ENCODE measurements at regions not wholly inside any gene's neighbourhood (a gene's known extent, or its start where the extent isn't known, plus 50 kb on each side); places are given as distances from the start of the nearest gene placed in this dataset.
"Not testable (repeated sequence)": the region's sequence is repeated elsewhere in the genome, so short reads cannot be mapped to it uniquely, and the experiment has no call there.

GRCh38 chr15:77865701-77866100 is 211.8 kb downstream of the TBC1D2B start:
- no peak overlapping the region for H3K4me3 Mint-ChIP-seq
- H3K4me1 Mint-ChIP-seq, result no peaks in the 10 kb centered on the region

DNA sequence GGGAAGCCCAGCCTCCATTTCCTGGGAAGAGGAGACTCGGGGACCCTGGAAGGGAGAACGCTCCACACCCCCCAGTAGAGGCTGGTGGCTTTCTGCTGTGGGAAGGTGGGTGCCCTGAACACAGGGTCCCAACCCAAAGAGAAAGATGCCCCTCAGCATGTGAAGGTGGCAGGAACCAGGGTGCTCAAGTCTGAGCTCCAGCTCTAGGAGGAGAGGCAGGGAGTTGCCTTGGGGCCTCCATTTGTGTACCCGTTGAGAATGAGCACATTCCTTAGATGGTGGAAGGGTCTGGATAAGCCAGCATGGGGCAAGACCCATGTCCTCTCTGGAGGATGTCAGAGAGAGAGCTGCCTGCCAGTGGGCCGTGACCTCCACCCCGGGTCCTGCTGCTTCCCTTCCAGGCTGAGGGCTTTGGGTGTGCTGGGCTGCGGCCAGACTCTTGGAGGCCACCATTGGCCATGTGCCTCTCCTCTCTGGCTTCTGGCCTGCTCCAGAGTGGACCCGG is 212.4 kb downstream of the TBC1D2B start:
- no peaks in the 10 kb centered on the region for H3K9me3 Mint-ChIP-seq
- DNase-seq (ENCODE audit: low spot score in 2 of 2), result no peak
- H3K27ac Mint-ChIP-seq, result no peak overlapping the region
- H3K4me1 Mint-ChIP-seq, result no peaks in the 10 kb centered on the region
- no peak overlapping the region for H3K4me3 Mint-ChIP-seq
- no peak for ATAC-seq
- no peaks in the 10 kb centered on the region for H3K36me3 Mint-ChIP-seq

More at GRCh38 chr15:77865701-77866100, 211.8 kb downstream of the TBC1D2B start:
- DNase-seq (ENCODE audit: low spot score in 2 of 2) (no peak), ATAC-seq (no peak)
- H3K9me3 Mint-ChIP-seq, result no peaks in the 10 kb centered on the region
- H3K27ac Mint-ChIP-seq, result no peak overlapping the region
- H3K36me3 Mint-ChIP-seq, result no peaks in the 10 kb centered on the region

DNA sequence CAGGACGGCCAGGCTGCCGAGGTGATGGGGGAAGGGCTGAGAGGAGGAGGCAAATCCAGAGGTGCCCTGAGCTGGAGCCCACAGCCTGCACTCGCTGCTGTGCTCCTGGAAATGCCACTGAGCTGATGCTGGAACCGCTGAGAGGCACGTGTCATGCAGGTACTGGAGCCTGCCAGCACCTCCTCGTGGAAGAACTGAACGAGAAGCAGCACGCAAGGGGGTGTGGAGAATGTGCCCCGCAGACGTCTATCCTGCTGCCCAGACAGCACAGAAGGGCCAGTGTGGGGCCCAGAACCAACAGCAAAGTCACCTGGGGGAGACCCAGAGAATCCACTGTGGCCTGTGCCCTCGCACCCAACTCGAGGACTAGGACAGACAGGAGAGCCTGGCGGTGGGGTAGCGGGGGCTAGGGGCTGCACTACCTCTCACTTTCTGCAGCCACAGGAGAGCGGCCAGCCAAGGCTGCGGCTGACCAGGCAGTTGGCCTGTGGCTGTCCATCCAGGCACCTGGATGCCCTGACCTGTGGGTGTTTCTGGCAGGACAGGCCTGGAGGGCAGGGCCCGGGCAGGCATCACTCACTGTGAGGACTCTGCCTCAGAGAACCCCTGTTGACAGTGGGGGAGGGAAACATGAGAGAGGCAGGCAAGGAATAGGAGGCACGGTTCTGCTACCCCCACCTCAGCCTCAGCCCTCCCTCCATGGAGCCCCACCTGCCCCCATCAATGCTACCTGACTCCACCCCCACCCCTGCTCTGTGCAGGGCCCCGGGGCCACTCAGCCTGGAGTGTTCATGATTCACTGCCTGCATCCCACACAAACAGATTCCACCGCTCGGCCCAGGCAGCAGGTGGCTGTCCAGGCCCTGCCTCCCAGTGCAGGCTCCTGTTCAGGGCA is 213.1 kb downstream of the TBC1D2B start:
- Mint-ChIP-seq H3K4me3 (no peak overlapping the region), H3K9me3 (no peaks in the 10 kb centered on the region), H3K27ac (no peak overlapping the region), H3K4me1 (no peaks in the 10 kb centered on the region), H3K36me3 (no peaks in the 10 kb centered on the region)
- ATAC-seq (no peak), DNase-seq (ENCODE audit: low spot score in 2 of 2) (no peak)

GRCh38 chr15:77863491-77864105 is 213.9 kb downstream of the TBC1D2B start:
- Mint-ChIP-seq H3K4me3 (no peak overlapping the region), H3K4me1 (no peaks in the 10 kb centered on the region), H3K9me3 (no peaks in the 10 kb centered on the region), H3K27ac (no peak overlapping the region), H3K36me3 (peaks cover under 1% of the 10 kb centered on the region)
- DNase-seq (ENCODE audit: low spot score in 2 of 2) (no peak), ATAC-seq (no peak)

DNA sequence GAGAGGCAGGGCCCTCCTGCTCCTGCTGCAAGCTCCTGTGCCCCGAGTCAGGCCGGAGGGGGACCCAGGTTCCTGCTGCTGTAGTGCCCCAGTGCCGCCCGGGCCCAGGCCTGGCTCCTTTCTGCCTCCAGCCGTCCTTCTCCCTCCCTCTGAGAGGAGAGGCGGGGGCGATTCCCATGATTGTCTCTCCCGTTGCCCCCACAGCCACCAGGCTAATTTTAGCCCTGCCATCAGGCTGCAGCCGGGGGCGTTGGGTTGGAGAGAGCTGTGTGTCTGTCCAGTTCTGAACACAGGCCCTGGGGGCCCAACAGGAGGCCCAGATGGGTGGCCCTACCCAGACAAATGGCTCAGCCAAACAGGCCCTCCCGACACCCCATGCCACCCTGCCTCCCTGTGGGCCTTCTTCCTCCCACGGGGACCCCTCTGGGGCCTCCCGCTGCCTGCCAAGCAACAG is 214.8 kb downstream of the TBC1D2B start:
- Mint-ChIP-seq H3K9me3 (no peaks in the 10 kb centered on the region), H3K4me1 (no peaks in the 10 kb centered on the region), H3K4me3 (no peak overlapping the region), H3K36me3 (peaks cover 4% of the 10 kb centered on the region), H3K27ac (no peak overlapping the region)
- DNase-seq (ENCODE audit: low spot score in 2 of 2) (no peak), ATAC-seq (no peak)

DNA sequence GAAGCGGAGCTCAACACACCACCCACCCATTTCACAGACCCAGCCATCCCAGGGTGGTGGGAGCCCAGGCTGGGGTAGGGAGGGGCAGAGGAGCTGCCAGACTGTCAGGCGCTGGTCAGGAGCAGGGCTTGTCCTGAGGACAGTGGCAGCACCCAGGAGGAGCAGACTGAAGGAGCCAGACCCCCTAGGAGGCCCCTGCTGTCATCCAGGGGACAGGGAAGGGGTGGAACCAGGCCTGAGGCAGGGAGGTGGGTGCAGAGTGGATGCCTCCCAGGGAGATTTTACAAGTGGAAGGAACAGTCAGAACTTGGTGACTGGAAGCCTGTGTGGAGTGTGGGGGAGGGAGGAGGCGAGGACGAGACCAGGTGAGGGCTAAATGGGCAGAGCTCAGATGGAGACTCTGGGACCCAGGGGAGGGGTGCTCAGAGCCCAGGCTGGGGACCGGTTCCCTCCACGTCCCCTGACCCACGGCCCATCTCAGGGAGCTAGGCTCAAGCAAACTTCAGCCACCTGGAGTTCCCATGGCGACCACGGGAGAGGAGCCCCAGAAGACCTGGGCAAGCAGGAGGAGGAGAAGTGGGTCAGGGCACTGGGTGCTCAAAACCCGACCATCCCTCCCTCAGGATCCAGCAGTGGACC is 215.4 kb downstream of the TBC1D2B start:
- not testable (repeated sequence) for H3K36me3 Mint-ChIP-seq; ATAC-seq; H3K9me3 Mint-ChIP-seq; H3K4me3 Mint-ChIP-seq; DNase-seq (ENCODE audit: low spot score in 2 of 2); H3K4me1 Mint-ChIP-seq; H3K27ac Mint-ChIP-seq

DNA sequence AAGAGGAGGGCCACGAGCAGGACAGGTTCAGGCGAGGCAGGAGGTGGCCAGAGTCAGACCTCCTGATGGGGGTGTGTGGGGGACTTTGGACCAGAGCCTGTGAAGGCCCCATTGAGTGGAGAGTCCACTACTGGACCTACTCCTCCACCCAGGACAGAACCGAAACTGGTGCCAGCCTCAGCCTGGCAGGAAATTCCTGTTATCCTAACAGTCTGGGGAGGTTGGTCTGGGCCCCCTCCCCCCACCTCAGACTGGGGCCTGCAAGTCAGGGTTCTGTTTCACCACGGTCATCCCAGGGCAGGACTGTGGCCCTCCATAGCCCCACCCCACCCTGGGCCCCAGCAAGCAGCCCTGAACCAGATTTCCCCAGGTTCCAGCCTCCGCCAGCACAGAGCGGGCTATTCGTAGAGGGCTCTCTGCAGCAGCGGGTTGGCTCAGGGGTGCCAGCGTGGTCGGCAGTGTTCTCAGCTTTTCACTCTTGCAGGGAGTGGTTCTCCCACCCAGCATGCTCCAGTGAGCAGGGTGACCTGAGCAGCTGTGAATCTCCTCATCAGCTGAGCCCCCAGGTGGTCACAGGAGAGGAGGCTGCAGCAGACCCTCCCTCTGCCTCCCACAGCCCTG is 217.3 kb downstream of the TBC1D2B start:
- DNase-seq (ENCODE audit: low spot score in 2 of 2) (no peak), ATAC-seq (no peak)
- no peak overlapping the region for H3K4me3 Mint-ChIP-seq
- H3K36me3 Mint-ChIP-seq, result peaks cover 4% of the 10 kb centered on the region
- no peak overlapping the region for H3K27ac Mint-ChIP-seq
- no peaks in the 10 kb centered on the region for H3K9me3 Mint-ChIP-seq
- H3K4me1 Mint-ChIP-seq, result no peaks in the 10 kb centered on the region

DNA sequence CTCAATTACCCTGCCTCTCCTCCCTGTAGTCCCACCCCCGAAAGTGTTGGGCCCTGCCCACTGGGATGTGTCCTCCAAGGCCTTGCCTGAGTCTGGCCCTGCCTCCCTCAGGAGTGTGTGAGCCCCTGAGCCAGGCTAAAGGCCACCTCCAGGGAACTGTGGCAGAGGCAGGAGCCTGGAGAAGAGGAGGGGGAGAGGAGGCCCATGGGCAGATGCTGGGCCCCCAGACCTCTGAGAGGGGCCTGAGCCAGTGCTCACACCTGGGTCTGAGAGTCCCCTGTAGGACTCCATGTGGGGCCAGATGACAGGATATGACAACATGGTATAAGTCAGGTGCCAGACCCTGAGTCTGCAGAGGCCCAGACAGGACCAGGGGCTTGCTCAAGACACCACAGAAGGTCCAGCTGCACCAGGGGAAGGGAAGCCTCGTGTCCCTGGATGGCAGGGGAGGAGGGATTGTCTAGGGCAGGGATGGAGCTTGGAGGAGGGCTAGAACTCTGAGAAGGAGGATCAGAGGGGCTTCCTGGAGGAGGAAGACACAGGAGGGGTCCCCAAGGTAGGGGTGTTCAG is 217.9 kb downstream of the TBC1D2B start:
- H3K9me3 Mint-ChIP-seq, result no peaks in the 10 kb centered on the region
- ATAC-seq (peak; percentile 14), DNase-seq (ENCODE audit: low spot score in 2 of 2) (no peak)
- H3K27ac Mint-ChIP-seq, result no peak overlapping the region
- peaks cover 4% of the 10 kb centered on the region for H3K36me3 Mint-ChIP-seq
- no peaks in the 10 kb centered on the region for H3K4me1 Mint-ChIP-seq
- no peak overlapping the region for H3K4me3 Mint-ChIP-seq

DNA sequence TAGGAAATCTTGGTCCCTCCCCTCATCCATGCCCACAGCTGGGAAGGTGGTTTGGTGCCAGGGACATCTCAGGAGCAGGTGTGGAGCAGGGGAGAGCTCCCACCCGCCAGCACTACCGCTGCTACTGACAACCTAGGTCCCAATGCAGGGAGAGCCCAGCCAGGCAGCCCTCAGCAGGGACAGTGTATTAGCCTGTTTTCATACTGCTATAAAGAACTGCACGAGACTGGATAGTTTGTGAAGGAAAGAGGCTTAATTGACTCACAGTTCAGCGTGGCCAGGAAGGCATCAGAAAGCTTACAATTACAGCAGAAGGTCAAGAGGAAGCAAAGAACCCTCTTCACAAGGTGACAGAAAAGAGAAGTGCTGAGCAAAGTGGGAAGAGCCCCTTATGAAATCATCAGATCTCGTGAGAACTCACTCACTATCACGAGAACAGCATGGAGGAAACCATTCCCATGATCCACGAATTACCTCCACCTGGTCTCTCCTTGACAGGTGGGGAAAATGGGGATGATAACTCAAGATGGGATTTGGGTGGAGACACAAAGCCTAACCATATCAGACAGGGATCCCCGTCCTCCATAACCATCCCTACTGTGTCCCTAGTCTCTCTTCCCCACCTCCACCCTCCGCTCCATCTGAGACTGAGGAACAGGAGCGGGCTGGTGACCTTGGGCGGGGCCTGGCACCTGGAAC is 218.6 kb downstream of the TBC1D2B start:
- Mint-ChIP-seq H3K36me3 (peaks cover 4% of the 10 kb centered on the region), H3K4me3 (no peak overlapping the region), H3K27ac (no peak overlapping the region), H3K4me1 (no peaks in the 10 kb centered on the region), H3K9me3 (no peaks in the 10 kb centered on the region)
- no peak for DNase-seq (ENCODE audit: low spot score in 2 of 2)
- ATAC-seq, result no peak

DNA sequence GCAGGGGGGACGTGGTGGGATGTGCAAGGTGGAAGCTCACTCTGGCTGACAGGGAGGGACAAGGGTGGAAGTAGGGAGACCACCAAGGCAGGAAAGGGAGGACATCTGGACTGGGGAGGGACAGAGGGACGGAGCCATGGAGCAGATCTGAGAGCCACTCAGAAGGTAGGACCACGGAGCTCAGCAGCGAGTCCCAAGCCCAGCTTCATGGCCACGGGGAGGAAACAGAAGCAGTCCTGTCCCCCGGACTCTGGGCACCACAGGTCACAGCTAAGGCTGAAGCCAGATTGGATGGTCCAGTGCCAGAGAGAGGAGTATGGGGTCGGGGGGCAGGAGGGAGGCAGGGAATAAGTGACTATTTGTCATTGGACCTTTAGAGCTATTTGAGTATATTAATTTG is 220.1 kb downstream of the TBC1D2B start:
- no peak for ATAC-seq
- H3K9me3 Mint-ChIP-seq, result no peaks in the 10 kb centered on the region
- H3K4me1 Mint-ChIP-seq, result no peaks in the 10 kb centered on the region
- no peak overlapping the region for H3K4me3 Mint-ChIP-seq
- DNase-seq (ENCODE audit: low spot score in 2 of 2), result no peak
- H3K36me3 Mint-ChIP-seq, result peaks cover 4% of the 10 kb centered on the region
- no peak overlapping the region for H3K27ac Mint-ChIP-seq

GRCh38 chr15:77856705-77857346 is 220.7 kb downstream of the TBC1D2B start:
- H3K9me3 Mint-ChIP-seq, result no peaks in the 10 kb centered on the region

GRCh38 chr15:77855871-77856270 is 221.6 kb downstream of the TBC1D2B start:
- no peak for ATAC-seq
- H3K4me1 Mint-ChIP-seq, result no peaks in the 10 kb centered on the region
- DNase-seq (ENCODE audit: low spot score in 2 of 2), result no peak
- peaks cover 4% of the 10 kb centered on the region for H3K36me3 Mint-ChIP-seq
- no peak overlapping the region for H3K4me3 Mint-ChIP-seq
- no peak overlapping the region for H3K27ac Mint-ChIP-seq
- H3K9me3 Mint-ChIP-seq, result no peaks in the 10 kb centered on the region

More at GRCh38 chr15:77856705-77857346, 220.7 kb downstream of the TBC1D2B start:
- Mint-ChIP-seq H3K4me1 (no peaks in the 10 kb centered on the region), H3K36me3 (peaks cover 4% of the 10 kb centered on the region), H3K4me3 (no peak overlapping the region), H3K27ac (no peak overlapping the region)
- ATAC-seq (no peak), DNase-seq (ENCODE audit: low spot score in 2 of 2) (no peak)

DNA sequence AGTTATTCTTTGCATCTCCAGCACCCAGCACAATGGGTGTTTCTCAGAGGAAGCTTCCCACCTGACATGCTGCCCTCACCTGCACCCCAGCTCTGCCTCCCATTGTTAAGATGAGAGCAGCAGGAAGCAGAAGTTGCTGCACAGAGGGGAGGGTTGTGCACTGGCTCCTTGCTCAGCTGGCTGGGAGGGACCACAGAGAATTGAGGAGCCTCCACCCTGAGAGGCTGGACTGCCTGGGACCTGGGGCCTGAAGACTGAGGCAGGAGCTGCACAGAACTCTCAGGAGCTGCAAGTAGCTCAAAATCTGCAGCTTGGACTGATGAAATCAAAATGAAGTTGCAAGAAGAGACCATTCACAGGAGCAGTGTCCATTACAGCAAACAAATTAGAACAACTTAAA is 222.3 kb upstream of the LINGO1 start:
- Mint-ChIP-seq H3K4me1 (no peaks in the 10 kb centered on the region), H3K27ac (no peak overlapping the region), H3K36me3 (peaks cover 4% of the 10 kb centered on the region), H3K9me3 (peaks cover 5% of the 10 kb centered on the region), H3K4me3 (no peak overlapping the region)
- ATAC-seq, result no peak
- no peak for DNase-seq (ENCODE audit: low spot score in 2 of 2)

GRCh38 chr15:77853910-77854309 is 221.2 kb upstream of the LINGO1 start:
- H3K36me3 Mint-ChIP-seq, result peaks cover 4% of the 10 kb centered on the region
- no peak for ATAC-seq
- H3K27ac Mint-ChIP-seq, result no peak overlapping the region
- no peak for DNase-seq (ENCODE audit: low spot score in 2 of 2)
- no peaks in the 10 kb centered on the region for H3K4me1 Mint-ChIP-seq
- H3K4me3 Mint-ChIP-seq, result no peak overlapping the region
- H3K9me3 Mint-ChIP-seq, result peaks cover 6% of the 10 kb centered on the region
